ENCODE measurements at regions not wholly inside any gene's neighbourhood (a gene's known extent, or its start where the extent isn't known, plus 50 kb on each side); places are given as distances from the start of the nearest gene placed in this dataset.

- no peak for TF ChIP-seq CTCF (conservative IDR thresholded peaks at IDR 0.05; ENCODE audit: low read depth, low read length)
- no peak for DNase-seq (ENCODE audit: low read depth)
- H3K4me3 ChIP-seq (ENCODE audit: low read length), result no peak overlapping the region
Measured at GRCh38 chr3:8405144-8405543, 96.5 kb upstream of the LMCD1 start.

- TF ChIP-seq CTCF (conservative IDR thresholded peaks at IDR 0.05; ENCODE audit: low read depth, low read length), result no peak
- no peak for DNase-seq (ENCODE audit: low read depth)
- no peak overlapping the region for H3K4me3 ChIP-seq (ENCODE audit: low read length)
Measured at GRCh38 chr3:8406479-8406878, 95.1 kb upstream of the LMCD1 start.

- no peak for DNase-seq (ENCODE audit: low read depth)
Measured at GRCh38 chr3:8413337-8413926, 88.2 kb upstream of the LMCD1 start.

DNA sequence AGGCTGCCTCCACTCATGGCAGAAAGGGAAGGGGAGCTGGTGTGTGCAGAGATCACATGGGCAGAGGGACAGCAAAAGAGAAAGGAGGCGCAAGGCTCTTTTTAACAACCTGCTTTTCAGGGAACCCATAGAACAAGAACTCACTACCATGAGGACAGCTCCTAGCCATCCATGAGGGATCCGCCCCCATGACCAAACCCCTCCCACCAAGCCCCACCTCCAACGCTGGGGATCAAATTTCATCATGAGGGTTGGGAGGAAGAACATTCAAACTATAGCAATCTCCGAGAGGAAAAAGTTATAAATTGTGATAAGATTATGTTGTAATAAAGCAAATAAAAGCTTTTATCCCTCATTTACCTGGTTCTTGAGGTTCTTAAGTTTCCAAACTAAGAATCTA, 84.7 kb upstream of the LMCD1 start:
- H3K4me3 ChIP-seq (ENCODE audit: low read length), result no peak overlapping the region
- no peak for TF ChIP-seq CTCF (conservative IDR thresholded peaks at IDR 0.05; ENCODE audit: low read depth, low read length)
- DNase-seq (ENCODE audit: low read depth), result no peak

More at GRCh38 chr3:8413337-8413926, 88.2 kb upstream of the LMCD1 start:
- TF ChIP-seq CTCF (conservative IDR thresholded peaks at IDR 0.05; ENCODE audit: low read depth, low read length), result no peak
- H3K4me3 ChIP-seq (ENCODE audit: low read length), result no peak overlapping the region

DNA sequence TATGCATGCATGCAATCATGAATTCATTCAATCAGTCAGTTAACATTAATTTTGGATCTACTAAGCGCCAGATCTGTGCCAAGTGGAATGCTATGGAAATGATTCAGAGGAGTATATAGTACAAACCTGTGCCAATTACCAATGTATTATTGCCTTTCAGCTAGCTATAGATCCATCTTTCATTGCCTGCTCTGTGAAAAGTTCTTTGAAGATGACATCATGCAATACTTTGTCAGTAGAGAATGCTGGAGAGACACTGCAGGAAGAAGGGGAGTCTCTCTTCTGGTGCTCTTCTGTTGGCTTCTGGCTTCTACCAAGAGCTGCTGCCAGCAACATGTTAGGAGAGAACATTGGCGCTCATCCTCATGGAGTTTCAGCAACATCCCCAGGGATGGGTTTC, 81.0 kb upstream of the LMCD1 start:
- no peak for TF ChIP-seq CTCF (conservative IDR thresholded peaks at IDR 0.05; ENCODE audit: low read depth, low read length)
- H3K4me3 ChIP-seq (ENCODE audit: low read length), result no peak overlapping the region
- DNase-seq (ENCODE audit: low read depth), result no peak

DNA sequence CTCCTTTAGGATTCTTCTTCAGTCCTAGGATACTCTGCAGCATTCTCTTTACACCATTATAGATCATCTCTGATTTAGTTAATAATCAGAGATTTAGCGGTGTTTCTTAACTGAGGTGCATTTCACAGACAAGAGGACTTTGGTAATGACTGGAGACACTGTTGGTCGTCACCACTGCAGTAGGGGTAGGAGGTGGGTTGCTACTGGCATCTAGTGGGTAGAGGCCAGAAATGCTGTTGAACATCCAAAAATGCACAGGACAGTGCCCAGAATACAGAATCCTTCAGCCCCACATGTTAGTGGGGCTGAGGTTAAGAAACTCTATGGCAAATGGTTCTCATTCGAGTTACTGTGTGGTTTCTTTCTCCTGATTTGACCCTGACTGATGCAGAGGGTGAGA, 80.4 kb upstream of the LMCD1 start:
- TF ChIP-seq CTCF (conservative IDR thresholded peaks at IDR 0.05; ENCODE audit: low read depth, low read length), result no peak
- H3K4me3 ChIP-seq (ENCODE audit: low read length), result no peak overlapping the region
- no peak for DNase-seq (ENCODE audit: low read depth)

DNA sequence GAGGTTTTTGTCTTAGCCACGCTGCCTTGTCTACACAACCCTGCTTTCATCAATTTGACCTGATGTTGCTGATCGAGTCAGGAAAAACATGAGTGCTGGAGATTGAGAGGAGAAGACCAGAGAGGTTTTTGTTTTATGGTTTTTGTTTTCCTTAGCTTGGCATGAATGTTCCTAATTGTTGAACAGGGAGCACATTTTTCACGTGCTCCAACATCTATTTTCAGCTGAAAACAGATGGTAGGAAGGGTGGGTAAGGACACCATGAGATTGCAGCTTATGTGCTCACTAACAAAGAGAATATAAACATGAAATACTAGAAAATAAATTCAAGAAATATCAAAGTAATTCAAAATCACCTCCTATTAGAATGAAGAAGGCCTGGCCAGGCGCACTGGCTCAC, 79.9 kb upstream of the LMCD1 start:
- TF ChIP-seq CTCF (conservative IDR thresholded peaks at IDR 0.05; ENCODE audit: low read depth, low read length), result no peak
- no peak for DNase-seq (ENCODE audit: low read depth)

More for the DNA sequence above, 79.9 kb upstream of the LMCD1 start:
- no peak overlapping the region for H3K4me3 ChIP-seq (ENCODE audit: low read length)

Measured in retinal pigment epithelial cell (primary cell).